H9 (cell line): ENCODE measurements at regions not wholly inside any gene's neighbourhood (a gene's known extent, or its start where the extent isn't known, plus 50 kb on each side); places are given as distances from the start of the nearest gene placed in this dataset.

Experiments
- DNase-seq: peaks from one replicate; pipeline ENCODE4 v3.0.0-alpha.2; 2017
- H2AFZ ChIP-seq: one replicate; pipeline ENCODE4 v1.6.1; 2013; ENCODE audit warnings: mild to moderate bottlenecking, low read length, control low read depth, moderate library complexity
- H2AK5ac ChIP-seq: 2 replicates; pipeline ENCODE4 v1.6.1; 2013; ENCODE audit warnings: low read length, control low read depth, mixed read lengths; ENCODE audit not compliant: insufficient read length
- H2BK120ac ChIP-seq: one replicate; pipeline ENCODE4 v1.6.1; 2013; ENCODE audit warnings: low read depth, mild to moderate bottlenecking, low read length, control low read depth, inconsistent platforms; ENCODE audit not compliant: poor library complexity, severe bottlenecking
- H2BK12ac ChIP-seq: 2 replicates; pipeline ENCODE4 v1.6.1; 2013; ENCODE audit warnings: low read length, control low read depth, mixed read lengths, low read depth; ENCODE audit not compliant: insufficient read length
- H2BK15ac ChIP-seq: 2 replicates; pipeline ENCODE4 v1.6.1; 2013; ENCODE audit warnings: low read depth, low read length, control low read depth
- H2BK20ac ChIP-seq: one replicate; pipeline ENCODE4 v1.6.1; 2013; ENCODE audit warnings: low read depth, mild to moderate bottlenecking, low read length, control low read depth, inconsistent platforms; ENCODE audit not compliant: poor library complexity, severe bottlenecking
- H2BK5ac ChIP-seq: 2 replicates; pipeline ENCODE4 v1.6.1; 2013; ENCODE audit warnings: low read length, control low read depth, mixed read lengths; ENCODE audit not compliant: insufficient read length
- H3K14ac ChIP-seq: 2 replicates; pipeline ENCODE4 v1.6.1; 2013; ENCODE audit warnings: low read length, control low read depth; ENCODE audit not compliant: insufficient read depth
- H3K18ac ChIP-seq: 2 replicates; pipeline ENCODE4 v1.6.1; 2013; ENCODE audit warnings: low read depth, mild to moderate bottlenecking, mixed read lengths, low read length, control low read depth; ENCODE audit not compliant: insufficient read length
- H3K23ac ChIP-seq: 2 replicates; pipeline ENCODE4 v1.6.1; 2013; ENCODE audit warnings: low read length, control low read depth, mixed read lengths, low read depth; ENCODE audit not compliant: insufficient read length
- H3K23me2 ChIP-seq: 2 replicates; pipeline ENCODE4 v1.6.1; 2013; ENCODE audit warnings: low read depth, mild to moderate bottlenecking, mixed read lengths, low read length, control low read depth; ENCODE audit not compliant: insufficient read length, poor library complexity, severe bottlenecking
- H3K27ac ChIP-seq: 2 replicates; pipeline ENCODE4 v1.5.1; 2013; ENCODE audit warnings: low read length, control low read depth, mixed read lengths, low read depth; ENCODE audit not compliant: insufficient read length
- H3K27me3 ChIP-seq: 2 replicates; pipeline ENCODE4 v1.6.1; 2013; ENCODE audit warnings: low read length, control low read depth, inconsistent platforms; ENCODE audit not compliant: insufficient read depth
- H3K4ac ChIP-seq: 2 replicates; pipeline ENCODE4 v1.6.1; 2013; ENCODE audit warnings: low read depth, mild to moderate bottlenecking, control low read depth, inconsistent platforms, low read length, moderate library complexity
- H3K4me1 ChIP-seq: 2 replicates; pipeline ENCODE4 v1.6.1; 2013; ENCODE audit warnings: low read length, control low read depth, inconsistent platforms; ENCODE audit not compliant: insufficient read depth
- H3K4me2 ChIP-seq: 2 replicates; pipeline ENCODE4 v1.6.1; 2013; ENCODE audit warnings: low read length, control low read depth, mixed read lengths; ENCODE audit not compliant: insufficient read length, insufficient read depth
- H3K56ac ChIP-seq: 2 replicates; pipeline ENCODE4 v1.6.1; 2013; ENCODE audit warnings: low read depth, mild to moderate bottlenecking, mixed read lengths, low read length, control low read depth; ENCODE audit not compliant: insufficient read length
- H3K79me1 ChIP-seq: 2 replicates; pipeline ENCODE4 v1.6.1; 2013; ENCODE audit warnings: low read depth, mild to moderate bottlenecking, moderate library complexity, low read length, control low read depth, inconsistent platforms; ENCODE audit not compliant: insufficient read depth, poor library complexity, severe bottlenecking
- H3K79me2 ChIP-seq: 2 replicates; pipeline ENCODE4 v1.6.1; 2013; ENCODE audit warnings: low read length, control low read depth, inconsistent platforms; ENCODE audit not compliant: insufficient read depth
- H3K9ac ChIP-seq: 2 replicates; pipeline ENCODE4 v1.6.1; 2013; ENCODE audit warnings: low read length, control low read depth, mixed read lengths; ENCODE audit not compliant: insufficient read length; ENCODE audit errors: extremely low read depth
- H3K9me3 ChIP-seq: one replicate; pipeline ENCODE4 v1.6.1; 2013; ENCODE audit warnings: low read depth, low read length, inconsistent platforms; ENCODE audit not compliant: control insufficient read depth
- H3T11ph ChIP-seq: one replicate; pipeline ENCODE4 v1.6.1; 2013; ENCODE audit warnings: mild to moderate bottlenecking, low read length, control low read depth, inconsistent platforms
- H4K20me1 ChIP-seq: one replicate; pipeline ENCODE4 v1.6.1; 2013; ENCODE audit not compliant: control insufficient read depth, insufficient read length, insufficient read depth
- H4K5ac ChIP-seq: 2 replicates; pipeline ENCODE4 v1.6.1; 2013; ENCODE audit warnings: low read depth, mild to moderate bottlenecking, mixed read lengths, low read length, control low read depth; ENCODE audit not compliant: insufficient read length
- H4K8ac ChIP-seq: replicated peaks from 2 replicates; pipeline ENCODE4 v1.6.1; 2013; ENCODE audit warnings: low read length, control low read depth, mixed read lengths, low read depth; ENCODE audit not compliant: insufficient read length
- H4K91ac ChIP-seq: 2 replicates; pipeline ENCODE4 v1.6.1; 2013; ENCODE audit warnings: low read depth, mild to moderate bottlenecking, moderate library complexity, mixed read lengths, low read length, control low read depth; ENCODE audit not compliant: insufficient read length
- H3K27ac Mint-ChIP-seq, 3 experiments: 2 replicates in 2 of 3; 3 replicates in 1 of 3; pipeline ENCODE4 v1.8.0; 2020 to 2021; ENCODE audit warnings: mixed read lengths in 3 of 3, mild to moderate bottlenecking in 1 of 3, moderate library complexity in 1 of 3
- H3K27me3 Mint-ChIP-seq: 2 replicates; pipeline ENCODE4 v1.8.0; 2021; ENCODE audit warnings: low read depth, mild to moderate bottlenecking, moderate library complexity, mixed read lengths
- H3K36me3 Mint-ChIP-seq, 3 experiments: 2 replicates in 2 of 3; 3 replicates in 1 of 3; pipeline ENCODE4 v1.8.0; 2020 to 2021; ENCODE audit warnings: low read depth in 3 of 3, mixed read lengths in 3 of 3; ENCODE audit not compliant: insufficient read depth in 1 of 3
- H3K4me1 Mint-ChIP-seq, 2 experiments: 2 replicates each; pipeline ENCODE4 v1.8.0; 2020; ENCODE audit warnings: mixed read lengths in 2 of 2
- H3K4me3 Mint-ChIP-seq, 2 experiments: 2 replicates in 1 of 2; 3 replicates in 1 of 2; pipeline ENCODE4 v1.8.0; 2020 to 2021; ENCODE audit warnings: mild to moderate bottlenecking in 2 of 2, mixed read lengths in 2 of 2, moderate library complexity in 1 of 2
- H3K9me3 Mint-ChIP-seq, 2 experiments: 2 replicates in 1 of 2; 3 replicates in 1 of 2; pipeline ENCODE4 v1.8.0; 2020; ENCODE audit warnings: mild to moderate bottlenecking in 2 of 2, mixed read lengths in 2 of 2, moderate library complexity in 1 of 2
- CTCF ChIP-seq: fragments of 200-600 bp; sonication (generic); conservative IDR thresholded peaks from 3 replicates; pipeline ENCODE4 v1.8.0; 2021; ENCODE audit warnings: antibody characterized with exemption, mild to moderate bottlenecking
- WGBS: extraction: QIAGEN DNeasy Blood & Tissue Kit; methylation state at CpG from one replicate; pipeline ENCODE4 v1.1.7; 2013; ENCODE audit warnings: missing lambda C conversion rate, low lambda C conversion rate, mixed read lengths; ENCODE audit not compliant: insufficient read length; ENCODE audit errors: extremely low coverage; 5-methylcytosine and 5-hydroxymethylcytosine counted together

DNA sequence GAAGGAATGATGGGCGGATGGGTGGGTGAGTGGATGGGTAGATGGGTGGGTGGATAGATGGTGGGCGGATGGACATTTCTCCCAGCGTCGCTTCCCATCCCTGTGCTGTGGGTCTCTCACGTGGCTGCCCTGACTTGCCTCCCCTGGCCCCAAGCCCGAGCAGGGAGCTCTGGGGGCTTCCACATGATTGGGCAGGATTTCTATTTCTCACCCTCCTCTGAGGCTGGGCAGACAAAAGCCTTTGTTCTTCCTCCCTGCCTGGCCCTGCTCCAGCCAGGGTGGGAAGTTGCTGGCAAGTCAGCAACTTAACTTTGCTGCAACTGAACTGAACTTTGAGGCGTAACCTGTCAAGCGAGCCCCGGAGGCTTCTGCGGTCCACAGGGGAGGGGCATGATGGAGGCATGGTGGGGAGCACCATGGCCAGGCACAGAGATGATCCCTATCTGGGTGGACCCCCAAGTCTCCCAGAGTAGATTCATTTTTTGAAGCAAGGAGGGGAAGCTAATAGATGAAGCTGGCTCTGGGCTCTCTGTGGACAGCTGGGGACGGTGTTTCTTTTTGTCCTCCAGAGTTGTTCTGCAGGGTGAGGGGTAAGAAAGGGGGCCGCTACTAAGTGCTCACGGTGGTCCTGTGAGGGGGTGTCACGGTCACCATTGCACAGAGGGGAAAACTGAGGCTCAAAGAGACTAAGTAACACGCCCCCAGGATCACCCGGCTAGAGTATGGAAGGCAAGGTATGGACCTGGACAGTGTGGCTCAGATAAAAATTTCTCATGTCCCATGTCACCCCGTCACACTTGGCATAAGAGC is 140.1 kb downstream of the CEBPB start:
- no peak overlapping the region for H3K9ac ChIP-seq

More for the DNA sequence above, 140.1 kb downstream of the CEBPB start:
- H3K4me3 Mint-ChIP-seq: no peak overlapping the region
- no peak overlapping the region for H3K27ac Mint-ChIP-seq
- Histone ChIP-seq H4K8ac (no peak overlapping the region), H3K14ac (no peak overlapping the region), H2BK5ac (no peak overlapping the region), H3K4ac (no peak overlapping the region), H3K4me2 (no peak overlapping the region), H2BK20ac (no peak overlapping the region), H4K20me1 (no peaks in the 10 kb centered on the region), H3K9me3 (no peaks in the 10 kb centered on the region), H4K91ac (no peak overlapping the region), H3K18ac (no peak overlapping the region), H3K56ac (no peak overlapping the region), H2AFZ (no peak overlapping the region), H2BK15ac (no peak overlapping the region), H3K23ac (no peak overlapping the region), H3T11ph (no peak overlapping the region), H3K79me1 (no peaks in the 10 kb centered on the region), H4K5ac (no peak overlapping the region), H2BK12ac (no peak overlapping the region), H3K4me1 (no peaks in the 10 kb centered on the region), H3K23me2 (no peaks in the 10 kb centered on the region), H3K79me2 (no peaks in the 10 kb centered on the region), H2AK5ac (no peak overlapping the region), H3K27ac (no peak overlapping the region), H3K27me3 (no peaks in the 10 kb centered on the region), H2BK120ac (no peak overlapping the region)
- H3K27me3 Mint-ChIP-seq: peaks cover 2% of the 10 kb centered on the region; the same call in 1 of the 2 replicates
- no peaks in the 10 kb centered on the region for H3K36me3 Mint-ChIP-seq
- TF ChIP-seq CTCF: no peak
- DNase-seq: no peak
- H3K4me1 Mint-ChIP-seq: peaks cover 3 to 12% of the 10 kb centered on the region in 2 experiments
- WGBS: no CpG with 5 or more reads among the region's 17 CpGs
- H3K9me3 Mint-ChIP-seq: no peaks in the 10 kb centered on the region
